Stimulated activated naive CD8-positive, alpha-beta T cell treated with anti-CD3 and anti-CD28 coated beads, Interleukin-15, amount 100 ng/mL, for 72 hours (primary cell): ENCODE measurements at regions not wholly inside any gene's neighbourhood (a gene's known extent, or its start where the extent isn't known, plus 50 kb on each side); places are given as distances from the start of the nearest gene placed in this dataset.
"Not testable (repeated sequence)": the region's sequence is repeated elsewhere in the genome, so short reads cannot be mapped to it uniquely, and the experiment has no call there.

Source experiments
- ATAC-seq: fragments of 150-1000 bp; cut with Tn5 transposase; 2 replicates; pipeline ENCODE4 v1.10.0; 2021; ENCODE audit warnings: mild to moderate bottlenecking, moderate library complexity
- DNase-seq, 2 donors: peaks; one replicate each; pipeline ENCODE4 v3.0.0; 2021 to 2022
- H3K27ac Mint-ChIP-seq, 2 donors: one replicate each; pipeline ENCODE4 v1.8.0; 2022; ENCODE audit warnings: mild to moderate bottlenecking in 2 of 2, mixed read lengths in 2 of 2, moderate library complexity in 2 of 2
- H3K27me3 Mint-ChIP-seq: one replicate; pipeline ENCODE4 v1.8.0; 2022; ENCODE audit warnings: mixed read lengths
- H3K4me1 Mint-ChIP-seq: one replicate; pipeline ENCODE4 v1.8.0; 2022; ENCODE audit warnings: mild to moderate bottlenecking, mixed read lengths
- H3K4me3 Mint-ChIP-seq, 2 donors: one replicate each; pipeline ENCODE4 v1.8.0; 2022; ENCODE audit warnings: mild to moderate bottlenecking in 2 of 2, mixed read lengths in 2 of 2, moderate library complexity in 1 of 2
- H3K9me3 Mint-ChIP-seq, 2 donors: one replicate each; pipeline ENCODE4 v1.8.0; 2022; ENCODE audit warnings: mixed read lengths in 2 of 2

DNA sequence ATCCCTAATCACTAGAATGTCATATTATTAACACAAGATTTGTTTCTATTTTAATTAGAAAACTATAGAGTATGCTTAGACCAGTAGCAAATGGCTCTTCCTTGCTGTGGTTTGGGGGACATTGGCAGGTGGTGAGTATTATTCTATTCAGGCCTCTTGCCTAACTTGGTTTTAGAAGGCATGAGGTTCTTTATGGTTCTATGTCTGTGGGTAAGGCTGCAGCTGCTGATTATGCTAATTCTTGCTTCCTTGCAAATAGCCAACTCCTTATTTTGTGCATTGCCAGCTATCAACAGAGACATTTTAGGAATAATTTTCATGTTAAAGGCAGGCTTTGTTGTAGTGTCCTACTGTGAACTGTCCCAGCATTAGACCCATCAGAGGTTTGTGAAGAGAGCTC, 1344.9 kb downstream of the UQCRFS1 start:
- Mint-ChIP-seq H3K4me3 (no peak overlapping the region), H3K27me3 (no peaks in the 10 kb centered on the region), H3K9me3 (peaks cover 19 to 44% of the 10 kb centered on the region in 2 donors), H3K27ac (no peak overlapping the region), H3K4me1 (no peaks in the 10 kb centered on the region)
- ATAC-seq (no peak), DNase-seq (no peak)

GRCh38 chr19:27865927-27866777, 1346.8 kb downstream of the UQCRFS1 start:
- ATAC-seq (no peak), DNase-seq (no peak)

DNA sequence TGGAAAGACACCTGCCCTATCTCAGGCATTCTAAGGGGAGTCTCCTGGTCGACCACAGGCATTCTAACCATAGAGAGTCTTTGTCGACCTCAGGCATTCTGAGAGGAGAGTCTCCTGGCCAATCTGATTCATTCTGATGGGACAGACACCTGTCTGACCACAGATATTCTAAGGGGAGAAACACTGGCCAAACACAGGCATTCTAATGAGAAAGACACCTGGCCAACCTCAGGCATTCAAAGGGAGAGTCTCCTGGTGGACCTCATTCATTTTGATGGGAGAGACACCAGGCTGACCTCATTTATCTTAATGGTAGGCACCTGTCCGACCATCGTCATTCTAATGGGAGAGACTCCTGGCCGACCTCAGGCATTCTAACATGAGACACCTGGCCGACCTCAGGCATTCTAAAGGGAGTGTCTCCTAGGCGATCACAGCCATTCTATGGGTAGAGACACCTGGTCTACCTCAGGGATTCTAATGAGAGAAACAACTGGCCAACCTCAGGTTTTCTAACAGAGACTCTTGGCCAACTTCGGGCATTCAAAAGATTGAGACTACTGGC, 1351.5 kb downstream of the UQCRFS1 start:
- DNase-seq (no peak), ATAC-seq (no peak)
- Mint-ChIP-seq H3K9me3 (peaks cover 43 to 81% of the 10 kb centered on the region in 2 donors), H3K27ac (no peak overlapping the region), H3K4me3 (no peak overlapping the region), H3K4me1 (no peaks in the 10 kb centered on the region), H3K27me3 (no peaks in the 10 kb centered on the region)

More at GRCh38 chr19:27865927-27866777, 1346.8 kb downstream of the UQCRFS1 start:
- H3K27me3 Mint-ChIP-seq = no peaks in the 10 kb centered on the region
- H3K4me1 Mint-ChIP-seq = no peaks in the 10 kb centered on the region
- H3K27ac Mint-ChIP-seq = no peak overlapping the region
- H3K9me3 Mint-ChIP-seq = peaks cover 22 to 43% of the 10 kb centered on the region in 2 donors
- H3K4me3 Mint-ChIP-seq = no peak overlapping the region

- DNase-seq = no peak
- Mint-ChIP-seq H3K4me3 (no peak overlapping the region), H3K4me1 (no peaks in the 10 kb centered on the region), H3K27ac (no peak overlapping the region), H3K9me3 (peaks cover 45 to 81% of the 10 kb centered on the region in 2 donors), H3K27me3 (no peaks in the 10 kb centered on the region)
- no peak for ATAC-seq
Measured at GRCh38 chr19:27860309-27860934, 1352.5 kb downstream of the UQCRFS1 start.

GRCh38 chr19:27859689-27860088, 1353.3 kb downstream of the UQCRFS1 start:
- Mint-ChIP-seq H3K4me1 (no peaks in the 10 kb centered on the region), H3K27ac (no peak overlapping the region), H3K4me3 (no peak overlapping the region), H3K9me3 (peaks cover 51 to 81% of the 10 kb centered on the region in 2 donors), H3K27me3 (no peaks in the 10 kb centered on the region)
- DNase-seq = no peak
- ATAC-seq = no peak

- DNase-seq (no peak), ATAC-seq (no peak)
- Mint-ChIP-seq H3K4me1 (no peaks in the 10 kb centered on the region), H3K27ac (no peak overlapping the region), H3K9me3 (peaks cover 55 to 84% of the 10 kb centered on the region in 2 donors), H3K4me3 (no peak overlapping the region), H3K27me3 (no peaks in the 10 kb centered on the region)
Measured at GRCh38 chr19:27858981-27859581, 1353.9 kb downstream of the UQCRFS1 start.

- not testable (repeated sequence) for H3K27ac Mint-ChIP-seq, DNase-seq, ATAC-seq, H3K4me3 Mint-ChIP-seq, H3K4me1 Mint-ChIP-seq, H3K27me3 Mint-ChIP-seq
- H3K9me3 Mint-ChIP-seq = peaks cover 26 to 80% of the 10 kb centered on the region in 2 donors
Measured at GRCh38 chr19:27852931-27853330, 1360.0 kb downstream of the UQCRFS1 start.

- DNase-seq (no peak), ATAC-seq (no peak)
- Mint-ChIP-seq H3K9me3 (peaks cover 35 to 78% of the 10 kb centered on the region in 2 donors), H3K27me3 (no peaks in the 10 kb centered on the region), H3K27ac (no peak overlapping the region), H3K4me1 (no peaks in the 10 kb centered on the region), H3K4me3 (no peak overlapping the region)
Measured at GRCh38 chr19:27851543-27852060, 1361.3 kb downstream of the UQCRFS1 start.

DNA sequence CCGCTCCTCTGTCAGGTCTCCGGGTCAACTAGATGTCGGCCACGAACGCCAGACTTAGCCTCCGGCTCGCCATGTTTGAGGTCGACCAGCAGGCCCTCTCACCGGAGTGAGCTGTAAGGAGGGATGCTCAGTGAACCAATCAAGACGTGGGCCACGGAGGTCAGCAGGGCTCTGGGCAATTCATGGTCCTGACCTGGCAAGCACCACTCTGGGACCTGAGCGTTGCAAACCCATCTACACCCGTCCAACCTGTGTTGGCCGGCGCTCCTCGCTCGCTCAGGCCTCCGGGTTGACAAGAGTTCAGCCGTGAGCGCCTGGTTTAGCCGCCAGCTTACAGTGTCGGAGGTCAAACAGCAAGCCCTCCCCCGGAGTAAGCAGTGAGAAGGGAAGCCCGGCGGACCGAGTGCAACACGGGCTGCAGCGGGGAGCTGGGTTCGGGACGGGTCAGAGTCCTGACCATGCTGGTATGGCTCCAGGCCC, 1361.9 kb downstream of the UQCRFS1 start:
- H3K4me3 Mint-ChIP-seq = no peak overlapping the region
- peaks cover 36 to 78% of the 10 kb centered on the region in 2 donors for H3K9me3 Mint-ChIP-seq
- H3K27ac Mint-ChIP-seq = no peak overlapping the region
- no peaks in the 10 kb centered on the region for H3K4me1 Mint-ChIP-seq
- H3K27me3 Mint-ChIP-seq = no peaks in the 10 kb centered on the region
- no peak for ATAC-seq
- no peak for DNase-seq

GRCh38 chr19:27846944-27847343, 1366.0 kb downstream of the UQCRFS1 start:
- no peaks in the 10 kb centered on the region for H3K4me1 Mint-ChIP-seq
- H3K27me3 Mint-ChIP-seq = no peaks in the 10 kb centered on the region
- ATAC-seq (no peak), DNase-seq (no peak)
- H3K27ac Mint-ChIP-seq = no peak overlapping the region
- peaks cover 54 to 83% of the 10 kb centered on the region in 2 donors for H3K9me3 Mint-ChIP-seq
- H3K4me3 Mint-ChIP-seq = no peak overlapping the region

DNA sequence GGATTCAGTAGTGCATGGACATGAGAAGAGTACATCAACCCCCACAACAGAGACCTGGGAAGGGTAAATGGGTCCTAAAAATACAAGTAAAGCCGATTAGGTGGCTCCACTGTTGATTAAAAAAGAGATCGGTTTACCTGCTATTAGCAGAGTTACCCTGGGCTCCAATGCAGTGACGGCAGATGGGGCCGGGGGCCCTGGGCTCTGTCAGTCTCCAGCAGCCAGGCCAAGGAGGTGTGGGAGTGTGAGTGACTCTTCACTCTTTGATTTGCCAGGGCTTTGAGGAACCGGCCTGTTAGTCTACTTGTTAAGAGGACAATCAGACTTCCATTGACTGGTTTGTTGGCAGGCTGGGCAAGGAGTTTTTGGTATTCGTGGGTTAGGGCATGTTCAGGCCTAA, 1368.7 kb downstream of the UQCRFS1 start:
- no peak overlapping the region for H3K27ac Mint-ChIP-seq
- no peaks in the 10 kb centered on the region for H3K4me1 Mint-ChIP-seq
- no peak overlapping the region for H3K4me3 Mint-ChIP-seq
- peaks cover 60 to 79% of the 10 kb centered on the region in 2 donors for H3K9me3 Mint-ChIP-seq
- no peak for DNase-seq
- no peaks in the 10 kb centered on the region for H3K27me3 Mint-ChIP-seq
- no peak for ATAC-seq

DNA sequence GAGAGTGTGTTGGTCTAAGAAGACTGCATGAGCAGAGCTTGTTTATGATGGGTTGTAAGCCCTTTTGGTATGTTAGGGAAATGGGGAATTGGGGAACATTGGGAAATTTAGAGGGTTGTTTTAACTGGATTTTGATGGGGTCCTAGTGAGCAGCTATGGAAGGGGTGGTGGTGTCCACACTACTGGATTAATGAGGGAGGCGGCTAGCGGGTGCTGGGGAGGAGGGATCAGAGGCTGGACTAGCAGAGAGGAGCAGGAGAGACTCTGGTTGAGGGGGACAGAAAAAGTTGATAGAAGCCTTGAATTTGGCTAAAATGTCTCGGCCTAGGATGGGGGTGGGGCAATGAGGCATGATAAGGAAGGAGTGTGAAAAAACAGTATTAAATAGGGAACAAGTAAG, 1369.1 kb downstream of the UQCRFS1 start:
- H3K4me1 Mint-ChIP-seq = no peaks in the 10 kb centered on the region

GRCh38 chr19:27833031-27833430, 1379.9 kb downstream of the UQCRFS1 start:
- DNase-seq = no peak
- Mint-ChIP-seq H3K27ac (no peak overlapping the region), H3K9me3 (peaks cover 26 to 55% of the 10 kb centered on the region in 2 donors), H3K27me3 (no peaks in the 10 kb centered on the region), H3K4me1 (no peaks in the 10 kb centered on the region), H3K4me3 (no peak overlapping the region)
- no peak for ATAC-seq

More for the DNA sequence above, 1369.1 kb downstream of the UQCRFS1 start:
- DNase-seq (no peak), ATAC-seq (no peak)
- Mint-ChIP-seq H3K4me3 (no peak overlapping the region), H3K27ac (no peak overlapping the region), H3K27me3 (no peaks in the 10 kb centered on the region), H3K9me3 (peaks cover 62 to 75% of the 10 kb centered on the region in 2 donors)

- Mint-ChIP-seq H3K4me3 (no peak overlapping the region), H3K4me1 (no peaks in the 10 kb centered on the region), H3K27ac (no peak overlapping the region), H3K9me3 (peaks cover 30 to 49% of the 10 kb centered on the region in 2 donors), H3K27me3 (no peaks in the 10 kb centered on the region)
- DNase-seq = no peak
- no peak for ATAC-seq
Measured at GRCh38 chr19:27828829-27829228, 1384.1 kb downstream of the UQCRFS1 start.

- no peak overlapping the region for H3K27ac Mint-ChIP-seq
- DNase-seq (no peak), ATAC-seq (no peak)
- no peak overlapping the region for H3K4me3 Mint-ChIP-seq
- H3K27me3 Mint-ChIP-seq = no peaks in the 10 kb centered on the region
- H3K4me1 Mint-ChIP-seq = no peaks in the 10 kb centered on the region
- peaks cover 44 to 45% of the 10 kb centered on the region in 2 donors for H3K9me3 Mint-ChIP-seq
Measured at GRCh38 chr19:27824108-27824507, 1388.8 kb downstream of the UQCRFS1 start.
